NB4 (cell line): ENCODE measurements at regions not wholly inside any gene's neighbourhood (a gene's known extent, or its start where the extent isn't known, plus 50 kb on each side); places are given as distances from the start of the nearest gene placed in this dataset.

Experiments used
- DNase-seq: peaks from one replicate; pipeline ENCODE4 v3.0.0; 2010; ENCODE audit warnings: low read depth
- H3K4me3 ChIP-seq: one replicate; pipeline ENCODE4 v1.5.1; 2011; ENCODE audit warnings: mild to moderate bottlenecking, low read depth, low read length, moderate library complexity
- MYC ChIP-seq: IDR thresholded peaks from 2 replicates; pipeline ENCODE4 v1.6.1; 2011; ENCODE audit warnings: low read depth, low read length
- POLR2A ChIP-seq: IDR thresholded peaks from 2 replicates; pipeline ENCODE4 v1.6.1; 2011; ENCODE audit warnings: mild to moderate bottlenecking; ENCODE audit not compliant: insufficient read length; ENCODE audit errors: extremely low read depth
- TF ChIP-seq, protein P1 (sequence below): IDR thresholded peaks from one replicate; pipeline ENCODE4 v1.5.1; 2012; ENCODE audit warnings: low read depth, low read length
- TF ChIP-seq, protein P2 (sequence below): IDR thresholded peaks from 2 replicates; pipeline ENCODE4 v1.6.1; 2011; ENCODE audit warnings: low read depth, low read length

DNA sequence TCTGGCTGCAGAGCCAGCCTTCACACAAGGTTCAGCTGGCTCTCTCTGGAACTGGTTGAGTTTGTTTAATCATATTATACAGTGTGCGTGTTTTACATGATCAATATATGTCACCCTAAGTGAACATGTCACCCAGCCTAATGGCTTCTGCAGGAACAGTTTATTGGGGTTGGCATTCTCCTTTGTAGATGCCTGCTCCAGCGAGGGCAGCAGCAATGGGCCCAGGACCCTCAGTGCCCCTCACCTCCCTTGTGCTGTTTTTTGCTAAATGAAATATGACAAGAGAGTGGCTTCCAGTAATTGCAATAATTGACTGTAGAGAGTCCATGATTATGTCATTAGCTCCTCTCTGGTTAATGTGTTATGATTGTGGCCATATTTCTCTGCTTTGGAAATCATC is 387.2 kb downstream of the TMEM114 start:
- TF ChIP-seq, protein P1, sequence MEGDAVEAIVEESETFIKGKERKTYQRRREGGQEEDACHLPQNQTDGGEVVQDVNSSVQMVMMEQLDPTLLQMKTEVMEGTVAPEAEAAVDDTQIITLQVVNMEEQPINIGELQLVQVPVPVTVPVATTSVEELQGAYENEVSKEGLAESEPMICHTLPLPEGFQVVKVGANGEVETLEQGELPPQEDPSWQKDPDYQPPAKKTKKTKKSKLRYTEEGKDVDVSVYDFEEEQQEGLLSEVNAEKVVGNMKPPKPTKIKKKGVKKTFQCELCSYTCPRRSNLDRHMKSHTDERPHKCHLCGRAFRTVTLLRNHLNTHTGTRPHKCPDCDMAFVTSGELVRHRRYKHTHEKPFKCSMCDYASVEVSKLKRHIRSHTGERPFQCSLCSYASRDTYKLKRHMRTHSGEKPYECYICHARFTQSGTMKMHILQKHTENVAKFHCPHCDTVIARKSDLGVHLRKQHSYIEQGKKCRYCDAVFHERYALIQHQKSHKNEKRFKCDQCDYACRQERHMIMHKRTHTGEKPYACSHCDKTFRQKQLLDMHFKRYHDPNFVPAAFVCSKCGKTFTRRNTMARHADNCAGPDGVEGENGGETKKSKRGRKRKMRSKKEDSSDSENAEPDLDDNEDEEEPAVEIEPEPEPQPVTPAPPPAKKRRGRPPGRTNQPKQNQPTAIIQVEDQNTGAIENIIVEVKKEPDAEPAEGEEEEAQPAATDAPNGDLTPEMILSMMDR, result no peak
- TF ChIP-seq, protein P2, sequence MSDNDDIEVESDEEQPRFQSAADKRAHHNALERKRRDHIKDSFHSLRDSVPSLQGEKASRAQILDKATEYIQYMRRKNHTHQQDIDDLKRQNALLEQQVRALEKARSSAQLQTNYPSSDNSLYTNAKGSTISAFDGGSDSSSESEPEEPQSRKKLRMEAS, result no peak
- TF ChIP-seq POLR2A, result no peak

DNA sequence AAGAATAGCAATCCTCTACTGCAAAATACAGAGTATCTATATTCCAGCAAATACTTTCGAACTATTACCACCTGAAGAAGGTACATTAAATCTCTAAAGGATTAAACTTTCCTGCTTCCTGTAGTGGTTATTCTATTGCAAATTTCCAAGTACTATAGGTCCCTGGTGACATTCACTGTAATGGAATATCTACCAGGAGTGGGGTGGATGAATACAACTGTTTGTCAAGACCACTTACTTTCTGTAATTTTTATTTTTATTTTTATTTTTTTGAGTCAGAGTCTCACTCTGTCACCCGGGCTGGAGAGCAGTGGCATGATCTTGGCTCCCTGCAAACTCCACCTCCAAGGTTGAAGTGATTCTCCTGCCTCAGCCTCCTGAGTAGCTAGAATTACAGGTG is 389.5 kb downstream of the TMEM114 start:
- TF ChIP-seq, protein P1, result no peak
- DNase-seq, result no peak
- no peak overlapping the region for H3K4me3 ChIP-seq

More for the DNA sequence above, 387.2 kb downstream of the TMEM114 start:
- no peak overlapping the region for H3K4me3 ChIP-seq
- no peak for DNase-seq

DNA sequence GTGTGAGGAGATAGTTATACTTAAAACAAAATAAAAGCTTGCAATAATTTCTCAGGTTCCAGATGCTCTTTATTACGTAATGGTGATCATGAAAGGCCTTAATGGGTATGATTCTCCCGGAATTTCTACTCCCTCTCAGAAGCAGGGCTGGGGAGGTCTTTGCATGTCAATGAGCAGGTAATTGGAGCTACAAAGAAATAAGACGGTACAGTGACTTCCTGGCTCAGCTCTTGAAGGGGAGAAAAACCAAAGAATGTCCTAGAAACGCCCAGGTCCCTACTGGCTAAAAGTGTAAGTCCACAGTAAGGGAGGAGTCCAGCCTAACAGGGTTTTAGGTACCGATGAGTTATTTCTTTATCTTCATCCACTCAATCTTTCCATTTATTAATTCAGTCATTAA is 390.9 kb downstream of the TMEM114 start:
- no peak overlapping the region for H3K4me3 ChIP-seq
- no peak for DNase-seq
- no peak for TF ChIP-seq POLR2A
- no peak for TF ChIP-seq MYC
- TF ChIP-seq, protein P1, result no peak
- TF ChIP-seq, protein P2, result no peak

DNA sequence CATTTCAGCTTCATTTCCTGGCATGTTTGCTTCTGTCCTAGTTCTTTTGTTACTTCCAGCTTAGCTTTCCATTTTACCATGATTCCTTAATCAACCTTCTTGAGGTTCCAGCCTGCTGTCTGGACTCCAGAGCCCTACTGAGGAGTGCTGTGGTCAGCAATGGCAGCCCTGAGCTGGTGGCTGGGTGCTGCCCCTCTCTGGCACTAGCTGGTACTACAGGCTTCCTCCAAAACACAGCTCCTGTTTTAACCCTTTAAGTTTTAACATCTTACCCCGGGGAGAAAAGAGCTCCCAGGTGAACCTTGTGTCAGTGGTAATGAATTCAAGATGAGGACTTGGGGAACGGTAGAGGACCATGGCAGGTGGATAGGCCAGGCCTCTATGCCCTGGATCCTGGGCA is 395.5 kb downstream of the TMEM114 start:
- TF ChIP-seq, protein P2, result no peak
- no peak for TF ChIP-seq MYC
- TF ChIP-seq, protein P1, result peak; percentile 63
- DNase-seq, result peak; percentile 3
- H3K4me3 ChIP-seq, result no peak overlapping the region

DNA sequence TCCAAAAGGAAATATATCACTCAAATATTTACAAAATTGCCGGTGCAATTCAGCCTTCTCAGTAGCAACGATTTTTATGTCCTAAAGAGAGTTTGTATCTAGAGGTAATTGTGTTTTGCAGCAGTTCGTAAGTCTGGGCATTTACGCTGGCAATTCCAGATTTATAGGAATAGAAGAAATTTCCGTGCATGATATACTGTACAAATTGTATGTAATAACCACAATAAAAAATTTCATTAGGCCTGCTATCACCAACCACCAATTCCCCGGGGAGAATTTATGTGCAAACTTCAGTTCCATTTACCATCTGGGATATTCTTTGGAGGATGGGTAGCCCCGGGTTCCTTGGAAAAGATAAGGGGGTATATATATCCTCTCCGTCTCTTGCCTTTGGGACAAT is 401.5 kb downstream of the TMEM114 start:
- DNase-seq, result no peak
- no peak overlapping the region for H3K4me3 ChIP-seq
- no peak for TF ChIP-seq MYC

DNA sequence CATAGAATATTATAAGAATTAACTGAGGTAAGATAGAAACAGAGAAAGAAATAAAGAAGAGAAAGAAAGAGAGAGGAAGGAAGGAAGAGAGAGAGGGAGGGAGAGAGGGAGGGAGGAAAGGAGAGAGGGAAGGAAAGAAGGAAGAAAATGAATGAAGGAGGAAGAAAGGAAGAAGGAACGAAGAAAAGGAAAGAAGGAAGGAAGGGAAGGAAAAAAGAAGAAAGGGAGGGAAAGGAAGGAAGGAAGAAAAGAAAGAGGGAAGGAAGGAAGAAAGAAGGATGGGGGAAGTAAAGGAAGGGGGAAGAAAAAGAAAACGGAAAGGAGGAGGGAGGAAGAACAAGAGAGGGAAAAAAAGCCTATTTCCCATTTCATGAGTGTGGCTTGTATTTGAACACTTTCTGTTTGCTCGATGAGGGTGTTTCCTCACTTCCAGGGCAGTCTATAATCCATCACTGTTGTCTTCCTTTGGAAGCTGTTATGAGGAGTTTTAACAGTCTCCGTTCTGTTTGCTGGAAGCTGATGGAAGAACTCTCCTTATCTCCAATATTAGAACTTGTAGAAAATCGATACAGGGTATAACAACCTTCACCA is 402.4 kb downstream of the TMEM114 start:
- TF ChIP-seq MYC, result no peak
- no peak overlapping the region for H3K4me3 ChIP-seq
- no peak for DNase-seq

DNA sequence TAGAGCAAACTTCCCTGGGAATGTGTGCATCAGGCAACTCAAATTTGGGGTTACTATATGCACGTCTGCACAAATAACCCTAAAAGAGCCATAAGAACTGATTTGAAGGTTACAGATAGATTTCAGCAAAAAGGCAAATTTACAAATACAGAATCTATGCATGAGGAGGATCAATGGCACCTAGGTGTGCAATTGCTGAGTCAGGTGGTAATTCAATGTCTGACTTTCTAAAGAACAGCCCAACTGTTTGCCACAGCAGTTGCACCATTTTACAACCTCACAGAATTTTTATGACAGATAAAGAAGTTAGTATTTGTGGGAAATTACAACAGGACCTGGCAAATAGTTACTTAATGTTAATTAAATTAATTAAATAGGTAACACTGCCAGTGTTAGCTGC is 405.5 kb downstream of the TMEM114 start:
- H3K4me3 ChIP-seq, result no peak overlapping the region
- DNase-seq, result no peak
- TF ChIP-seq, protein P1, result no peak
- no peak for TF ChIP-seq POLR2A
- TF ChIP-seq MYC, result no peak
- TF ChIP-seq, protein P2, result no peak
